Esophagus muscularis mucosa (tissue), 4 donors: ENCODE measurements at regions not wholly inside any gene's neighbourhood (a gene's known extent, or its start where the extent isn't known, plus 50 kb on each side); places are given as distances from the start of the nearest gene placed in this dataset.

Experiments
- EP300 ChIP-seq: sonication (generic); formaldehyde crosslinking; IDR thresholded peaks from one replicate; pipeline ENCODE4 v1.6.1; 2017; ENCODE audit warnings: antibody characterized with exemption
- POLR2A ChIP-seq: fragments of 450-650 bp; IDR thresholded peaks from one replicate; pipeline ENCODE4 v1.6.1; 2017; ENCODE audit warnings: antibody characterized with exemption, moderate library complexity, mild to moderate bottlenecking, low read depth
- POLR2AphosphoS5 ChIP-seq, 2 donors: sonication (generic); formaldehyde crosslinking; IDR thresholded peaks; one replicate each; pipeline ENCODE4 v1.6.1; 2017; ENCODE audit warnings: antibody characterized with exemption in 2 of 2
- TF ChIP-seq, protein P1 (sequence below), 3 experiments: fragments of 200-600 bp in 2 of 3; fragments of 450-650 bp in 1 of 3; sonication (generic) in 2 of 3; IDR thresholded peaks; one replicate each; pipeline ENCODE4 v1.5.1; 2017 to 2019; ENCODE audit warnings: antibody characterized with exemption in 3 of 3, mild to moderate bottlenecking in 2 of 3, moderate library complexity in 1 of 3

- TF ChIP-seq POLR2AphosphoS5 (IDR thresholded peaks at IDR 0.05) (no peak), POLR2A (no peak), EP300 (no peak)
- TF ChIP-seq, protein P1, sequence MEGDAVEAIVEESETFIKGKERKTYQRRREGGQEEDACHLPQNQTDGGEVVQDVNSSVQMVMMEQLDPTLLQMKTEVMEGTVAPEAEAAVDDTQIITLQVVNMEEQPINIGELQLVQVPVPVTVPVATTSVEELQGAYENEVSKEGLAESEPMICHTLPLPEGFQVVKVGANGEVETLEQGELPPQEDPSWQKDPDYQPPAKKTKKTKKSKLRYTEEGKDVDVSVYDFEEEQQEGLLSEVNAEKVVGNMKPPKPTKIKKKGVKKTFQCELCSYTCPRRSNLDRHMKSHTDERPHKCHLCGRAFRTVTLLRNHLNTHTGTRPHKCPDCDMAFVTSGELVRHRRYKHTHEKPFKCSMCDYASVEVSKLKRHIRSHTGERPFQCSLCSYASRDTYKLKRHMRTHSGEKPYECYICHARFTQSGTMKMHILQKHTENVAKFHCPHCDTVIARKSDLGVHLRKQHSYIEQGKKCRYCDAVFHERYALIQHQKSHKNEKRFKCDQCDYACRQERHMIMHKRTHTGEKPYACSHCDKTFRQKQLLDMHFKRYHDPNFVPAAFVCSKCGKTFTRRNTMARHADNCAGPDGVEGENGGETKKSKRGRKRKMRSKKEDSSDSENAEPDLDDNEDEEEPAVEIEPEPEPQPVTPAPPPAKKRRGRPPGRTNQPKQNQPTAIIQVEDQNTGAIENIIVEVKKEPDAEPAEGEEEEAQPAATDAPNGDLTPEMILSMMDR (IDR thresholded peaks at IDR 0.05) = no peak
Observed at GRCh38 chr5:156076912-156077311, 250.1 kb upstream of the SGCD start.
